ENCODE measurements at regions not wholly inside any gene's neighbourhood (a gene's known extent, or its start where the extent isn't known, plus 50 kb on each side); places are given as distances from the start of the nearest gene placed in this dataset.

- Histone ChIP-seq H3K4me2 (ENCODE audit: low read length) (no peak overlapping the region), H3K4me3 (ENCODE audit: insufficient read depth, low read depth, low read length) (no peak overlapping the region), H3K27me3 (ENCODE audit: insufficient read depth, low read length) (no peaks in the 10 kb centered on the region), H3K36me3 (ENCODE audit: insufficient read depth, low read length) (no peaks in the 10 kb centered on the region), H3K4me1 (ENCODE audit: insufficient read depth, low read length) (no peaks in the 10 kb centered on the region), H3K9ac (ENCODE audit: low read length) (no peak overlapping the region), H3K79me2 (ENCODE audit: insufficient read depth, low read length) (no peaks in the 10 kb centered on the region), H3K27ac (ENCODE audit: low read depth, low read length) (no peak overlapping the region), H3K9me3 (ENCODE audit: insufficient read depth, low read depth, low read length) (no peaks in the 10 kb centered on the region), H2AFZ (ENCODE audit: low read depth, low read length) (no peak overlapping the region), H4K20me1 (ENCODE audit: insufficient read depth, low read length) (no peaks in the 10 kb centered on the region)
- peaks cover 4% of the 10 kb centered on the region for H3K4me1 Mint-ChIP-seq (ENCODE audit: low read depth, unreplicated experiment)
- DNase-seq (ENCODE audit: low read depth) (no peak), FAIRE-seq (no peak)
- no peak overlapping the region for H3K4me3 Mint-ChIP-seq (ENCODE audit: unreplicated experiment)
- H3K27me3 Mint-ChIP-seq (ENCODE audit: low read depth, unreplicated experiment) = peaks cover 5% of the 10 kb centered on the region
- no peak overlapping the region for H3K27ac Mint-ChIP-seq (ENCODE audit: unreplicated experiment)
- H3K9me3 Mint-ChIP-seq (ENCODE audit: unreplicated experiment) = peaks cover 5% of the 10 kb centered on the region
- H3K36me3 Mint-ChIP-seq (ENCODE audit: low read depth, unreplicated experiment) = no peaks in the 10 kb centered on the region
- TF ChIP-seq EZH2 (IDR thresholded peaks at IDR 0.05; ENCODE audit: insufficient read depth, low read length) = no peak
Measured at GRCh38 chr2:136214307-136215200, 96.6 kb upstream of the CXCR4 start.

- Histone ChIP-seq H3K4me3 (ENCODE audit: insufficient read depth, low read depth, low read length) (no peak overlapping the region), H2AFZ (ENCODE audit: low read depth, low read length) (no peak overlapping the region), H4K20me1 (ENCODE audit: insufficient read depth, low read length) (no peaks in the 10 kb centered on the region), H3K27me3 (ENCODE audit: insufficient read depth, low read length) (no peaks in the 10 kb centered on the region), H3K9ac (ENCODE audit: low read length) (no peak overlapping the region), H3K4me1 (ENCODE audit: insufficient read depth, low read length) (no peaks in the 10 kb centered on the region), H3K79me2 (ENCODE audit: insufficient read depth, low read length) (no peaks in the 10 kb centered on the region), H3K4me2 (ENCODE audit: low read length) (no peak overlapping the region), H3K9me3 (ENCODE audit: insufficient read depth, low read depth, low read length) (no peaks in the 10 kb centered on the region), H3K36me3 (ENCODE audit: insufficient read depth, low read length) (no peaks in the 10 kb centered on the region), H3K27ac (ENCODE audit: low read depth, low read length) (no peak overlapping the region)
- Mint-ChIP-seq H3K36me3 (ENCODE audit: low read depth, unreplicated experiment) (no peaks in the 10 kb centered on the region), H3K27ac (ENCODE audit: unreplicated experiment) (no peak overlapping the region), H3K4me3 (ENCODE audit: unreplicated experiment) (no peak overlapping the region), H3K27me3 (ENCODE audit: low read depth, unreplicated experiment) (peaks cover 5% of the 10 kb centered on the region), H3K9me3 (ENCODE audit: unreplicated experiment) (peaks cover 7% of the 10 kb centered on the region), H3K4me1 (ENCODE audit: low read depth, unreplicated experiment) (no peaks in the 10 kb centered on the region)
- TF ChIP-seq CTCF (IDR thresholded peaks at IDR 0.05; ENCODE audit: insufficient read depth, low read depth, low read length) (no peak), EZH2 (IDR thresholded peaks at IDR 0.05; ENCODE audit: insufficient read depth, low read length) (no peak)
- DNase-seq (ENCODE audit: low read depth) = no peak
- no peak for FAIRE-seq
Measured at GRCh38 chr2:136213836-136214235, 95.9 kb upstream of the CXCR4 start.

GRCh38 chr2:136212426-136213378 is 94.8 kb upstream of the CXCR4 start:
- no peak overlapping the region for H3K4me3 Mint-ChIP-seq (ENCODE audit: unreplicated experiment)
- no peaks in the 10 kb centered on the region for H3K36me3 Mint-ChIP-seq (ENCODE audit: low read depth, unreplicated experiment)
- no peak overlapping the region for H3K27ac ChIP-seq (ENCODE audit: low read depth, low read length)
- no peaks in the 10 kb centered on the region for H3K36me3 ChIP-seq (ENCODE audit: insufficient read depth, low read length)
- DNase-seq (ENCODE audit: low read depth) = no peak
- TF ChIP-seq EZH2 (IDR thresholded peaks at IDR 0.05; ENCODE audit: insufficient read depth, low read length) (no peak), CTCF (IDR thresholded peaks at IDR 0.05; ENCODE audit: insufficient read depth, low read depth, low read length) (no peak)
- H3K4me2 ChIP-seq (ENCODE audit: low read length) = no peak overlapping the region
- H3K27me3 ChIP-seq (ENCODE audit: insufficient read depth, low read length) = no peaks in the 10 kb centered on the region
- no peaks in the 10 kb centered on the region for H4K20me1 ChIP-seq (ENCODE audit: insufficient read depth, low read length)
- no peak overlapping the region for H3K27ac Mint-ChIP-seq (ENCODE audit: unreplicated experiment)
- H3K27me3 Mint-ChIP-seq (ENCODE audit: low read depth, unreplicated experiment) = peaks cover 5% of the 10 kb centered on the region
- peaks cover 7% of the 10 kb centered on the region for H3K9me3 Mint-ChIP-seq (ENCODE audit: unreplicated experiment)
- no peak overlapping the region for H3K9ac ChIP-seq (ENCODE audit: low read length)
- no peak for FAIRE-seq
- H3K4me1 Mint-ChIP-seq (ENCODE audit: low read depth, unreplicated experiment) = no peaks in the 10 kb centered on the region
- no peak overlapping the region for H2AFZ ChIP-seq (ENCODE audit: low read depth, low read length)
- H3K79me2 ChIP-seq (ENCODE audit: insufficient read depth, low read length) = no peaks in the 10 kb centered on the region
- no peaks in the 10 kb centered on the region for H3K9me3 ChIP-seq (ENCODE audit: insufficient read depth, low read depth, low read length)
- H3K4me1 ChIP-seq (ENCODE audit: insufficient read depth, low read length) = no peaks in the 10 kb centered on the region
- H3K4me3 ChIP-seq (ENCODE audit: insufficient read depth, low read depth, low read length) = no peak overlapping the region
